ENCODE measurements at regions not wholly inside any gene's neighbourhood (a gene's known extent, or its start where the extent isn't known, plus 50 kb on each side); places are given as distances from the start of the nearest gene placed in this dataset.

- Histone ChIP-seq H3K27me3 (ENCODE audit: control insufficient read depth in 3 of 3, insufficient read depth in 3 of 3, low read length in 2 of 3) (no peaks in the 10 kb centered on the region), H3K36me3 (ENCODE audit: control insufficient read depth in 4 of 4, insufficient read depth in 4 of 4, low read length in 4 of 4) (no peaks in the 10 kb centered on the region), H3K4me3 (no peak overlapping the region), H3K9ac (ENCODE audit: insufficient read depth in 1 of 2, low read length in 2 of 2) (no peak overlapping the region), H3K4me1 (ENCODE audit: control insufficient read depth in 5 of 5, insufficient read depth in 5 of 5, low read length in 5 of 5) (no peaks in the 10 kb centered on the region), H3K9me3 (ENCODE audit: control insufficient read depth in 4 of 4, insufficient read depth in 3 of 4, low read length in 3 of 4) (peaks cover 0 to 2% (median under 1%) of the 10 kb centered on the region in 4 donors), H3K27ac (ENCODE audit: low read depth in 1 of 2, low read length in 1 of 2) (no peak overlapping the region)
- no peak for DNase-seq
- ATAC-seq (ENCODE audit: insufficient read depth, low FRiP score) = no peak
- 92 to 94% methylated on average over 3 of the region's 3 CpGs for WGBS, 2 donors
- TF ChIP-seq CTCF (IDR thresholded peaks at IDR 0.05; ENCODE audit: control extremely low read depth, extremely low read depth) = no peak
Observed at GRCh38 chr2:34838408-34838807, 1239.3 kb upstream of the FAM98A start.

- Histone ChIP-seq H3K9ac (ENCODE audit: insufficient read depth in 1 of 2, low read length in 2 of 2) (no peak overlapping the region), H3K4me1 (ENCODE audit: control insufficient read depth in 5 of 5, insufficient read depth in 5 of 5, low read length in 5 of 5) (no peaks in the 10 kb centered on the region), H3K36me3 (ENCODE audit: control insufficient read depth in 4 of 4, insufficient read depth in 4 of 4, low read length in 4 of 4) (no peaks in the 10 kb centered on the region), H3K27me3 (ENCODE audit: control insufficient read depth in 3 of 3, insufficient read depth in 3 of 3, low read length in 2 of 3) (no peaks in the 10 kb centered on the region), H3K27ac (ENCODE audit: low read depth in 1 of 2, low read length in 1 of 2) (no peak overlapping the region), H3K9me3 (ENCODE audit: control insufficient read depth in 4 of 4, insufficient read depth in 3 of 4, low read length in 3 of 4) (peaks cover 0 to 2% (median under 1%) of the 10 kb centered on the region in 4 donors), H3K4me3 (no peak overlapping the region)
- WGBS, 2 donors = 85 to 90% methylated on average over 1 of the region's 1 CpG
- no peak for ATAC-seq (ENCODE audit: insufficient read depth, low FRiP score)
- no peak for TF ChIP-seq CTCF (IDR thresholded peaks at IDR 0.05; ENCODE audit: control extremely low read depth, extremely low read depth)
- DNase-seq = no peak
Observed at GRCh38 chr2:34836361-34836760, 1237.3 kb upstream of the FAM98A start.

- H3K9ac ChIP-seq (ENCODE audit: insufficient read depth in 1 of 2, low read length in 2 of 2) = no peak overlapping the region
- no peaks in the 10 kb centered on the region for H3K27me3 ChIP-seq (ENCODE audit: control insufficient read depth in 3 of 3, insufficient read depth in 3 of 3, low read length in 2 of 3)
- no peaks in the 10 kb centered on the region for H3K4me1 ChIP-seq (ENCODE audit: control insufficient read depth in 5 of 5, insufficient read depth in 5 of 5, low read length in 5 of 5)
- H3K36me3 ChIP-seq (ENCODE audit: control insufficient read depth in 4 of 4, insufficient read depth in 4 of 4, low read length in 4 of 4) = no peaks in the 10 kb centered on the region
- no peak overlapping the region for H3K27ac ChIP-seq (ENCODE audit: low read depth in 1 of 2, low read length in 1 of 2)
- no peak for ATAC-seq (ENCODE audit: insufficient read depth, low FRiP score)
- no peak for TF ChIP-seq CTCF (IDR thresholded peaks at IDR 0.05; ENCODE audit: control extremely low read depth, extremely low read depth)
- no peak for DNase-seq
- H3K4me3 ChIP-seq = no peak overlapping the region
- peaks cover 0 to 2% (median 0%) of the 10 kb centered on the region in 4 donors for H3K9me3 ChIP-seq (ENCODE audit: control insufficient read depth in 4 of 4, insufficient read depth in 3 of 4, low read length in 3 of 4)
- WGBS, 2 donors = 80 to 89% methylated on average over 4 of the region's 4 CpGs
Observed at GRCh38 chr2:34831096-34831495, 1232.0 kb upstream of the FAM98A start.

GRCh38 chr2:34828481-34828880 lies 1229.4 kb upstream of the FAM98A start:
- ATAC-seq (ENCODE audit: insufficient read depth, low FRiP score) (no peak), DNase-seq (no peak)
- H3K4me1 ChIP-seq (ENCODE audit: control insufficient read depth in 5 of 5, insufficient read depth in 5 of 5, low read length in 5 of 5) = no peaks in the 10 kb centered on the region
- no peak for TF ChIP-seq CTCF (IDR thresholded peaks at IDR 0.05; ENCODE audit: control extremely low read depth, extremely low read depth)
- no peaks in the 10 kb centered on the region for H3K36me3 ChIP-seq (ENCODE audit: control insufficient read depth in 4 of 4, insufficient read depth in 4 of 4, low read length in 4 of 4)
- no peak overlapping the region for H3K27ac ChIP-seq (ENCODE audit: low read depth in 1 of 2, low read length in 1 of 2)
- H3K9me3 ChIP-seq (ENCODE audit: control insufficient read depth in 4 of 4, insufficient read depth in 3 of 4, low read length in 3 of 4) = peaks cover 0 to 2% (median 0%) of the 10 kb centered on the region in 4 donors
- no peak overlapping the region for H3K4me3 ChIP-seq
- no peak overlapping the region for H3K9ac ChIP-seq (ENCODE audit: insufficient read depth in 1 of 2, low read length in 2 of 2)
- no peaks in the 10 kb centered on the region for H3K27me3 ChIP-seq (ENCODE audit: control insufficient read depth in 3 of 3, insufficient read depth in 3 of 3, low read length in 2 of 3)

Measured in lung (tissue), 11 donors.